ENCODE measurements at regions not wholly inside any gene's neighbourhood (a gene's known extent, or its start where the extent isn't known, plus 50 kb on each side); places are given as distances from the start of the nearest gene placed in this dataset.

GRCh38 chr18:6590326-6590725 lies 139.2 kb upstream of the ARHGAP28 start (continued):
- TF ChIP-seq CHD7 (IDR thresholded peaks at IDR 0.05; ENCODE audit: insufficient replicate concordance, low read length), result no peak
